ENCODE measurements at regions not wholly inside any gene's neighbourhood (a gene's known extent, or its start where the extent isn't known, plus 50 kb on each side); places are given as distances from the start of the nearest gene placed in this dataset.
A peak's percentile ranks its signal among the peaks of the same experiment; 100 is the strongest.
"Not testable (repeated sequence)": the region's sequence is repeated elsewhere in the genome, so short reads cannot be mapped to it uniquely, and the experiment has no call there.

DNA sequence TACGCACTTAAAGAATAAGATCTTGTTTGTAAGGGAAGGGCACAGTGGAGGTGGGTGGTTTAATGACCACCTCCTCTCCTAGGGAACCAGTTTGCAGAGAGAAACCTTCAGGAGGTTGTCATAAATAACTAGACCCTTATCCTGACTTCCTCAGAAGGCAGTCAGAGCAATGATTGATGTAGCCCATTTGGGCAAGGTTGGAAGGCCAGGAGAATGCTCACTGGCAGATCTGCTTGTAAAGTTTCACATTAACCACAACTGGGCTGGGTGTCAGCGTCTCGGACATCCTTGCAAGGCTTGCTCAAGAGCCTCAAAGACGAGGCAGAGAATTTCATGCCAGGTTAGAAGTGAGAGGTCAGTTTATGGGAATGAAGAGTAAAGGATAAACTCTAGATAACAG is 87.6 kb upstream of the TRABD2B start:
- no peak for DNase-seq (ENCODE audit: low spot score)

GRCh38 chr1:48082271-48082962 is 85.2 kb upstream of the TRABD2B start:
- DNase-seq (ENCODE audit: low spot score) = peak; percentile 49

- DNase-seq (ENCODE audit: low spot score) = no peak
These were observed 83.4 kb upstream of the TRABD2B start for GRCh38 chr1:48080331-48081255.

DNA sequence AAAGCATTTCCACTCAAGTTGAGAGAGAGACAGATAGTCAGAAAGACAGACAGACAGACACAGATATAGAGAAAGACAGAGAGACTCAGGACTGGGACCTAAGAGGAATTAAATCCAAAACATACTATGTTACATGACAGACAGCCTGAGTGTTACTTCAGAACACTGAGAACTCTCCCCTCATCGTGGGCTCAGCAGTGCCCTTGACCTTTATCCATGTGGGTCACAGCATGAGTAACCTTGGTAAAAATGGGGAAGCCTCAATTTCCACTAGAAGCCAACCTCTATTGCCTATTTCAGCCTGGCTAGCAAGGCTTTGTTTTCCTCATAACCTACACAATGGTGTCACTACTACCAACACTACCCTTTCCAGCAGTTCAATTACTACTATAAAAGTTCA is 81.9 kb upstream of the TRABD2B start:
- no peak for DNase-seq (ENCODE audit: low spot score)

DNA sequence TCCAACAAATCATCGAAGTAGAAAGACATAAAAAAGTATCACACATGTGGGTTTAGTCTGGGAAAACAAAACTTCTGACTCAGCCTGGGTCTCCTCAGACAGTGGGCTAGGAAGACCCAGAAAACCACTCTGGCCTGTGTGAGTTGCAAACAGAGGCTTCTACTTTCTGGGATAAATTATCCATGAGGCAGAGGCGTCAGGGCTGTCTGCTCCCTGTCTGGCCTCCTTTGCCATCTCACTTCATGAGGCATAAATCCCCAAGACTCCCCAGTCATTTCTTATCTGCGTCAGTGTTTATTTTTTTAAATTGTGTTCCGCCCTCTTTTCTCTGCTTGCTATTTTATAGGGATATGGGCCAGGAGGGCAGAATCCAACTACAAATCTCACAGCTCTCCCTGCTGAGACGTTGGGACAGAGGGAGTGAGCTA is 80.6 kb upstream of the TRABD2B start:
- no peak for DNase-seq (ENCODE audit: low spot score)

DNA sequence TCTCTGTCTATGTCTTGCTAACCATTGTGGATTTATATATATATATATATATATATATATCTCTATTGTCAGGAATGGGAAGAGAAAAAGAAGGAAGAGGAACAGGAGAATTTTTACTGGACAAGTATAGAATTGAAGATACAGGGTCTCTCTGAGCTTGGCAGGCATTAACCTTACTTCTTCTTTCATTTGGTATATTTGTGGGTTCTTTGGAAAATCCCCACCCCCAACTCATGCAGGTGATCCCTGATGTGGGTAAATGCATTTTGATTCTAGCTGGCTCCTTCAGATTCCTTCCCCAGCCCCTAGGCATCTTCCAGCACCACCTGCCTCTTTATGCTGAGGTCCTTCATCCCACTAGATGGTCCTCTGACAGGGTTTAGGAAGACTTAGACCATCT is 78.8 kb upstream of the TRABD2B start:
- DNase-seq (ENCODE audit: low spot score) = no peak

GRCh38 chr1:48073798-48074530 is 76.8 kb upstream of the TRABD2B start:
- DNase-seq (ENCODE audit: low spot score) = no peak

- DNase-seq (ENCODE audit: low spot score) = no peak
These were observed 74.3 kb upstream of the TRABD2B start for GRCh38 chr1:48071513-48071912.

- DNase-seq (ENCODE audit: low spot score) = no peak
These were observed 73.2 kb upstream of the TRABD2B start for GRCh38 chr1:48070396-48070750.

GRCh38 chr1:48069662-48070395 is 72.6 kb upstream of the TRABD2B start:
- DNase-seq (ENCODE audit: low spot score) = no peak

- no peak for DNase-seq (ENCODE audit: low spot score)
These were observed 71.0 kb upstream of the TRABD2B start for GRCh38 chr1:48068206-48068605.

DNA sequence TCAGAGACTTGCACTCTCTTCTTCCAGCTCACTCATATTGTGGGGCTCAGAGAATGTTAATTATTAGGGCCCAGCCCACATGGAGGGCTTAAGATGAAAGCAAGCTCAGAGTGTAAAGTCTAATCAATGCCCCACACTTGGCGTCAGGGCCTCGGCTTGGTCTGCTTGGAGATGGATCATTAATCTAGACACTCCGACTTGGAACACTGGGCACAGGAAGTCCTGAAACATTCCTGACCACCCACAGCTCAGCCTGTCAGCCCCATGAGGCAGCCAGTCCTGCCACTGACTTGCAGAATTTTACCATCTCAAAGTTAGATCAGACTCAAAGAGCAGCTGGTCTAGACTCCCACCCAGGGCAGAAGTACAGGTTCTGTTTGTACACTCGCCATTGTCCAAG is 69.8 kb upstream of the TRABD2B start:
- no peak for DNase-seq (ENCODE audit: low spot score)

GRCh38 chr1:48064693-48065092 is 67.5 kb upstream of the TRABD2B start:
- DNase-seq (ENCODE audit: low spot score) = not testable (repeated sequence)

- no peak for DNase-seq (ENCODE audit: low spot score)
These were observed 65.2 kb upstream of the TRABD2B start for GRCh38 chr1:48062353-48062752.

DNA sequence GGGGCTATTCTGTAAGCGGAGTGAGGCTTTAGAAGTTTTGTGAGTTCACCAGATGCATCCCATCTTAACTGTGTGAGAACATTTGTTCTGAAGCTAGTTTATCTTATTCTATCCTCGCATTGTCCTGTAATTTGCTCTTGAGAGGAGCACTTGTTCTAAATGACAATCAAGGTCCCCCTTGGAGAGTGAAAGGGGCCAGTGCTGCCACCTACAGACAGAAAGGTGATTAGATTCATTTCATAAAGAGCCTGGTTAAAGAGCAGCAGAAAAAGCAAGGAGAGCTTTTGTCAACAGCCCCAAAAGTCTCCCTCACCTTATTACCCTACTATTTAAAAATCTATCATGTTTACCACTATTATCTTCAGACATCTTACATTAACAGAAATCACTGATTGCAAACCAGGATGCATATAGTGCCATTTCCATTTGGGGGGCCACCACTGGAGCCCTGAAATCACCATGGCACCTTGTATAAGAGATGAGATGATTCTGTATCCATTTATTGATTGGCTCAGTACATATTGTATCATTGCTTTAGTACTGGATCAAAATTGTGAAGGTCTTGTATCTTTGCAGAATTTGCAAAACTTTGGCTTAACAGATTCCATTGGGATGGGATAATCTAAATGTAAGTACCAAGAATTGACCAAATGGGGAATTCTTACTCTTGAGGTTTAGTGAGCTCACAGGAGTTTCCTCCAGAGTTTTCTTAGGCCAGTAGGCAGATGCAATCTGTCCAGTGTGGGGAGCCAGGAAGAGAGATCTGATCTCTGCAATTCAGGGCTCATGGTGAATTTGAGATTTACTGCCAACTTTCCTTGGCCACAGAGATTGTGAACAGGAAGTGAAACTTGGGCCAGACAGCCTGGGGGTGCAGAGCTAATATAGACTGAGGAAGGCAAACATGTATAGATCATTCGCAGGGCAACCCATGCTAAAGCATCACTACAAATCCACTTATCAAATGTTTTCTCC is 64.3 kb upstream of the TRABD2B start:
- peak; percentile 85 for DNase-seq (ENCODE audit: low spot score)

- DNase-seq (ENCODE audit: low spot score) = no peak
These were observed 62.1 kb upstream of the TRABD2B start for GRCh38 chr1:48059289-48059688.

GRCh38 chr1:48058135-48059025 is 61.2 kb upstream of the TRABD2B start:
- no peak for DNase-seq (ENCODE audit: low spot score)

DNA sequence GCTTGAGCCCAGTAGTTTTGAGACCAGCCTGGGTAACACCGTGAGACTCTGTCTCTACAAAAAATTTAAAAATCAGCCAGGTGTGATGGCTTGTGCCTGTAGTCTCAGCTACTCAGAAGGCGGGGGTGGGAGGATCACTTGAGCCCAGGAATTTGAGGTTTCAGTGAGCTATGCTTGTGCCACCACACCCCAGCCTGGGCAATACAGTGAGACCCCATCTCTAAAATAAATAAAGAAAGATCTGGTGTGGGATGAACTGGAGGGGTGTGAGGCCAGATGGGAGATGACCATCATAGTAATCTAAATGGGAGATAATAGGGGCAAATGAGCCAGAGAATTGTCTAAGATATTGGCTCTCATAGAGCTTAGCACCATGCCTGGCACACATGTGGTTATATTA is 60.1 kb upstream of the TRABD2B start:
- DNase-seq (ENCODE audit: low spot score) = no peak

- no peak for DNase-seq (ENCODE audit: low spot score)
These were observed 58.9 kb upstream of the TRABD2B start for GRCh38 chr1:48055876-48056764.

All from pons (tissue), 1 donor.